HG03066 (cell line): ENCODE measurements at regions not wholly inside any gene's neighbourhood (a gene's known extent, or its start where the extent isn't known, plus 50 kb on each side); places are given as distances from the start of the nearest gene placed in this dataset.

Experiments
- ATAC-seq: cut with Tn5 transposase; IDR thresholded peaks from one replicate; pipeline ENCODE4 v1.9.1; 2021; ENCODE audit warnings: low read depth; ENCODE audit not compliant: unreplicated experiment

DNA sequence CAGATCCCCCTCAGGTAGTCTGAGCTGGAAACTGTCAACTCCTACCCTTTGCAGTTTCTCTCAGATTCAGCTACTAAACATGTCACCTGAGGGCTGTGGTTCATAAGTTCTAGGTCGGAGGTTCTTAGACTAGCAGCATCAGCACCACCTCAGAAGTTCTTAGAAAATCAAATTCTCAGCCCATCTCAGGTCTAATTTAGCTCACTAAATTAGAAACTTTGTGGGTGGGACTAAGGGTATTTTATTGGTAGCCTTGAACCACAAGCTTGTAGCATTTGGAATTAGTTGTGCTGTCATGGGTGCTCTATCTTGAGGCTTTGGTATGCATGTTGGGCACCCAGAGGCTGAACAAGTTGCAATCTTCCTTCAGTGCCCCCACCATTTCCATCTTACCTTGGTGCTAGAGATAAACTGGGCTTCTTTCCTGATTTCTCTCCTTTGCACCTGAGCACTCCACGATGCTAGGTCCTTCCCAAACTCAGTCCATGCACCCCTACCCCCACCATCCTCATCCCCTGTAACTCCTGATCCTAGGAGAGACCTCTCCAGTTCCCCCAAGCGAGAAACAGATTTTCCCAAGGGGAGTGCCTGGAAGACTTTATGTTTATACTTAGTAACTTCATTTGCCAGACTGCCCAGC lies 54.2 kb downstream of the S1PR1 start:
- no peak for ATAC-seq

DNA sequence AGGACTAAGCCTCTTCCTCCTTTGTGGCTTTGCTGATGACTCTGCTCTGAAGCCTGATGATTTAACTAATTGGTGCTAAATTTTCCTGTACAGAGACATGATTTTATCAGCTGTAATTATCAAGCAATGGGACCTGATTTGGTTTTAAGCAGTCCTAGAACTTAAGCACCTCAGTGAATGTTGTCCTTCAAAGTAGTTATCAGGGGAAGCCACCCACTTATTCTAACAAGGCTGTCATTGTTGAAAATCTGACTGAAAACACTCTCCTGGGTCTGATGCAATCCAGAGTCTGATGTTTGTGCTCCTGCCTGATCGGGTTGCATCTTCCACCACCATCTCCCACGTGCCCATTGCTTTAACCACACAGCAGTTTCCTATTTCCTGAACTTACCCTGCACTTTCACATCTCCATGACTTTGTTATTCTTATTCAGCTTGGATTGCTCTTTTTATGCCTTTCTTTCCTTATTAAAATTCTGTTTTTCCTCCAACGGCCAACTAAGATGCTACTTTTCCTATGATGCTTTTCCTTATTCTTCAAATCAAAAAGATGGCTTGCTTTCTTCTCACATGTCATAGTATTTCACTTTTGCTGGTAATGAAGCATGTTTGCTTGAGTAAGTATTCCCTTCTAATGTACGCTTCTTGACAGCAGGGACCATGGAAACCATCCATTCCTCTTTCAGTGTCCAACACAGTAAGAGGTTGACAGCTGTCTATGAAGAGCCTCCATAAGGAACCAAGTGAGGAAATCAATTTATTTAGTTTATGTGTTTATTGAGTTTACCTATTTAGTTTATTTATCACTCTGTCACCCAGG lies 55.0 kb downstream of the S1PR1 start:
- no peak for ATAC-seq

DNA sequence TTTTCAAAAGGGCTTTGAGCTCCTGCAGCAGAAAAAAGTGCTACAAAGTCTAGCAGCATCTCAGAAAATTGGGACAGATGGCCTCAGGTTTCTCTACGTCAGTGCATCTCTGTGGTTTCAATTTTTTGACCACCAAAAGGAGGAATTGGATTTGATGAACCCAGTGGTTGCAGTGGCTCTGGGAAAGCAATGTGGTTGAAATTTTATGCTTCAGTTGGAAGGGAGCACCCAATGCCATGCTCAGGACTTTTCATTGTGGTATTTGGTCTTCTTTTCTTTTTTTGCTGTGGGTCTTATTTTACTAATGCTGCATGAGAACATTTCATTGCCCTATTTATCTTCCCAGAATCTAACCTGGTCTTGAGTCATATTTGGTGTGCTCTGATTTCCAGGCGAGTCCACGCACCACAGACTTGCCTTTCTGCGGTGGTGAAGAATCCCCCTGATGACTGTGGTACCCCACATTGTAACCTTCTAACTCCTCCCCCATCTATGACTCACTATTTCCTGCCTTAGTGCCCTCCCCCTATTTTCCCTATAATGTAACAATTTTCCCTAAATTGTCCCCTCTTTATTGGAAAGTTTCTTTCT lies 56.7 kb downstream of the S1PR1 start:
- ATAC-seq, result peak; percentile 46

DNA sequence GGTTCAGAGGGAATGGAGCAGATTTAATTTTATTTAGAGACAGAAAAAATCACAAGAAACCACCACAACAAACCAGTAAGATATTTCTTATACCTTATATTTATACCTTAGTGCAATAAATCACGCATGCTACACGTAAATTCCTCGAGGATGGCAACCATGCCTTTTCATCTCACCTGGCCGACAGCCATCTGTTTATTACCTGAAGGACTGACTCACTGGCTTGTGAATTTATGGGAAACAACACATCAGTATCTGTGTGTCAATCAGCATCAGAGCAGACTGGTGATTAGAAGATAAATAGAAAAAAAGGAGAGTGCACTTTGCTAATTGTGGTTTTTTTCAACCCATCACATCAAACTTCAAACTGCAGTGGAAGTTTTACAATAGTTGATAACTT lies 58.4 kb downstream of the S1PR1 start:
- no peak for ATAC-seq

DNA sequence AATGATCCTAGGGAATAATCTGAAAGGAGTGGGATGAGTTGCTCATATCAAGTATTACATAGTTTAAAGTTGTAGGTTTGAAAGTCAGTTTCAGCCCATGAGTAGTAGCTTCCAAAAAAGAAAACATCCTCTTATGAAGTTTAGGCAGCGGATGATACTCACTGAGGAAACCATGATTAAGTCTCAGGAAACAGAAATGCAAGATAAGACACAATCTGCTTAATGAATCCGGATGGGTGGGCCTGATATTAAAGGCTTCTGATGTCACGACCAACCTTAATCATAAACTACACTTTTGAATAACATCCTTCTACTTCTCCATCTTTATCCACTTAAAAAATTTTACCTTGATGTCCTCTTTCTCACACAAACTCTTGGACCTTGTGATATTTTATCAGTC lies 61.8 kb downstream of the S1PR1 start:
- ATAC-seq, result no peak

DNA sequence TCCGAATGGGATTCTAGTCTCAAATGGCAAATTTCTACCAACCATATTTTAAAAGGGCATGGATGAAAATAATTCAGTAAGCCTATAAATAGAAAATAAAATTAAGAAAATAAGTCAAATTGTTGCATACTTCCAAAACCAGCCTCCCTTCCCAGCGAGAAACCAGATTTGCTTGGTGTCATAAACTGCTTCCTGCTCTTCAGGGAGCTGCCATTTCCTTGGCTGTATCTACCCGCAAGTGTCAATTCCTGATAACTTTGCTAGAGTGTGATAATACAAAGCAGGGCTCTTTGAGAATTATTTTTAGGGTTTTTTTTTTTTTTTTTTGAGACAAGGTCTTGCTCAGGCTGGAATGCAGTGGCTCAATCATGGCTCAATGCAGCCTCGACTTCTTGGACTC lies 62.3 kb downstream of the S1PR1 start:
- ATAC-seq, result no peak

DNA sequence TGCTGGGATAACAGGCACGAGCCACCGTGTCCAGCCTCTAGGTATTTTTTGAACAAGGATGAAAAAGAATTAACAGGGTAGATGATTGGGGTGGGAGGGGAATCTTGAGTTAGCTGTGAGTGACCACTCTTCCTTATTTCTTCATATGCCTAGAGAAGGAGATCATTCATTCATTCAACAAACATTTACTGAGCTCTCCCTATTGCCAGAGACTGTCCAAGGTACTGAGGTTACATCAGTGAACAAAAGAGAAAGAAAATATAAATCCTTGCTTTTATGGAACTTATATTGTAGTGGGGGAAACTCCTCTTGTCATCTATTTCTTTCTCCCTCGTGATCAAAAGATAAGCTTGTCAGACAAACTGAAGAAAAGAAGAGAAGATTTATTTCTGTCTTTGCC lies 62.9 kb downstream of the S1PR1 start:
- ATAC-seq, result no peak

DNA sequence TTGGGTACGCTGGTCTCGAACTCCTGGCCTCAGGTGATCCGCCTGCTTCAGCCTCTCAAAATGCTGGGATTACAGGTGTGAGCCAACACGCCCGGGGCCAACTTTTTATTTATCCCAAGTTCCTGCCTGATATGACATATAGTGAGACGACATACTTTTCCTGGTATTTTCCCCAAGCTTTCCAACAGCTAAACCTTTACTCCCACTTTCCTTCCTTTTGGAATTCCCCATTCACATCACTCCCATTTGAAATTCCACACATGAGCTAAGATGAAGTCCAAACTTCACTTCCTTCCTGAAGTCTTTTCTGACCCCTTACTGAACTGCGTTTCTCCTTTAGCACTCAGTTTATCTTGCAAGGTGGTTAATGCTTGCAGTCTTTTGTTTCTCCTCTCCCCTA lies 64.1 kb downstream of the S1PR1 start:
- no peak for ATAC-seq

DNA sequence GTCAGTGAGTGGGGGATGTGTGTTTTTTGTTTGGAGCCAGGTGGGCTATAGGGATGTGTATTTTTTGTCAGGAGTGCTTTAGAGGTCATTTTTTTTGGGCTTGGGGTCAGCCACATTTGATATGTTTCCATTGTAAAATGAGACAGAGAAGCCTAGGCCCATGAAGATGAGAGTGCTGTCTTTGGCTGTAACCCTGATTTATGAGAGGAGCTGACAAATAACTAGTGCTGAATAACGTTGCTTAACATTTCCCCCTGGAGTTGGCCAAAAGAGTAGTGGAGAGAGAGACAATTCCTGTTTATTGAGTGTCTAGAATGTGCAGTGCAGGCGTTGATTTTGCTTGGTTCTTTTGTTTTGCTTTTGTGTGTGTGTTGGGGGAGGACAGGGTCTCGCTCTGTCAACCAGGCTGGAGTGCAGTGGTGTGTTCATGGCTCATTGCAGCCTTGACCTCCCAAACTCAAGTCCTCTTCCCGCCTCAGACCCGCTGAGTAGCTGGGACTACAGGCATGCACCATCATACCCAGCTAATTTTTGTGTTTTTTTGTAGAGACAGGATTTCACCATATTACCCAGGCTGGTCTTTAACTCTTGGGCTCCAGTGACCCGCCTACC lies 64.7 kb downstream of the S1PR1 start:
- no peak for ATAC-seq

DNA sequence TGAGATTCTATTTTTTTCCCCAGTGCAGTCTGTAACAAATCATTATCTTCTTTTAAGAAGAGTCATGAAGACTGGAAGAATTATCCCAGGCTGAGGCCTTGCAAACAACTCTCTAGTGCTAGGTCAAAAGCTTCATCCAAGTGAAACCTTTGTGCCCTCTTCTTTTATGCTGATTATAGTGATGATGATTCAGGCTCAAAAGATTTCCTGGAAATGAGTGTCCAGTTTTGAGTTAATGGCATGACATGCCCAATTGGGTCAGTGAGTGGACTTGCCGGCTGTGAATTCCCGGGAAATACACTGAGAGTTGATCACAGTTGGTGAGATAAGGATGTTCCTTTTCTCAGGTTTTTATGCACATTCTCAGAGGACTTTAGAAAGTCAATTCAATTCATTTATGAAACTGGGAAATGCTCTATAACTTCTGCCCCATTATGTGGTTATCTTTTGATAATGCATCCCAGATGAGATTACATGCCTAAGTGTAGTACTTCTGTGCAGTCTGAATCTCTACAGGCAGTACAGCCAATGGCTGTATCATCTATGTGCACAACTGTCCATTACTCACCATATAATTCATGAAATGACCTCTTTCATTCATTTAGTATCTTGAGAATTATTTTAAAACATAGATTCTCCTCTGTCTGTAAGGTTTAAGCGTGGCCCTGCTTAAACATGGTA lies 66.2 kb downstream of the S1PR1 start:
- no peak for ATAC-seq

DNA sequence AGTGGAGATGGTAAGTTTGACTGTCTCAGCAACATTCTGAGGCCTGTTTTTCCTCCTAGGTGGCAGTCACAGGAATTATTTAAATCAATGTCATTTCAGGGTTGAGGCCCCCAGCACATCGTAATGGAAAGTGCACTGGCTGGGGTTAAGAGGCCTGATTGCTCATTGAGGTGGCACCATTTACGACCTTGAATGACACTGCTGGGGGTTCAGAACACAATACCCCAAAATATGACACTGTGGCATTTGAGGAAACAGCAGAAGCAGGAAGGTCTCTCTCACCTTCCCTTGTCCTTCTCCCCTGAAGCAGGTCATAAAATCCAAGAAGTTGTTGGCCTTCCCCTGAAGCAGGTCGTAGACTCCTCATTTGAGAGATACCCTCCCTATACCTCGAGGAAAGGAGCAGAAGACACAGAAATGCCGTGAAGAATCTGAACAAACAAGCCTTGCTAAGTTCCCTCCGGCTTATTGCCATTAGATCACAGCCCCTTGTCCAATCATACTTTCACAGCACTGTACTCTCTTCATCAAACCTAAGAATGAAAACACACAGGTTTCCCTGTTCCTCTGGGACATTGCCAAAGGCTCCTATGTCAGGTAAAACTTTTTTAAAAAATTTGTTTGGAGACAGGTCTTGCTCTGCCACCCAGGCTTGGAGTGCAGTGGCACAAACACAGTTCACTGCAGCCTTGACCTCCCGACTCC lies 71.3 kb downstream of the S1PR1 start:
- ATAC-seq, result no peak

DNA sequence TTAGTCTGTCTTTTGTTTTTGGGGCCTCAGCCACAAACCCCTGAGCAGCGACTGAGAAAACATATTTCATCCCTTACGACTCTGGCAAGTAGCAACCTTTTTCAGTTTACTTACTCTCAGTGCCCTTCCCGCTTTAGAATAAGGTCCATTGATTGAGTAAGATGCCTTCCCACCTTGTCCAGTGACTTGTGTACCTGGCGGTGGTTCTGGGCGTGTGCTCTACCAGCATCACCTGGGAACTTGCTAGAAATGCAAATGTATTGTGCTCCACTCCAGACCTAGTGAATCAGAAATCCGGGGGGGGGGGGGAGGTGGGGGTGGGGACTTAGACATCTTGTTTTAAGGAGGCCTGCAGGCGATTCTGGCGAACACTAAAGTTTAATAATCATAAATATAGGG lies 72.1 kb downstream of the S1PR1 start:
- ATAC-seq, result no peak

DNA sequence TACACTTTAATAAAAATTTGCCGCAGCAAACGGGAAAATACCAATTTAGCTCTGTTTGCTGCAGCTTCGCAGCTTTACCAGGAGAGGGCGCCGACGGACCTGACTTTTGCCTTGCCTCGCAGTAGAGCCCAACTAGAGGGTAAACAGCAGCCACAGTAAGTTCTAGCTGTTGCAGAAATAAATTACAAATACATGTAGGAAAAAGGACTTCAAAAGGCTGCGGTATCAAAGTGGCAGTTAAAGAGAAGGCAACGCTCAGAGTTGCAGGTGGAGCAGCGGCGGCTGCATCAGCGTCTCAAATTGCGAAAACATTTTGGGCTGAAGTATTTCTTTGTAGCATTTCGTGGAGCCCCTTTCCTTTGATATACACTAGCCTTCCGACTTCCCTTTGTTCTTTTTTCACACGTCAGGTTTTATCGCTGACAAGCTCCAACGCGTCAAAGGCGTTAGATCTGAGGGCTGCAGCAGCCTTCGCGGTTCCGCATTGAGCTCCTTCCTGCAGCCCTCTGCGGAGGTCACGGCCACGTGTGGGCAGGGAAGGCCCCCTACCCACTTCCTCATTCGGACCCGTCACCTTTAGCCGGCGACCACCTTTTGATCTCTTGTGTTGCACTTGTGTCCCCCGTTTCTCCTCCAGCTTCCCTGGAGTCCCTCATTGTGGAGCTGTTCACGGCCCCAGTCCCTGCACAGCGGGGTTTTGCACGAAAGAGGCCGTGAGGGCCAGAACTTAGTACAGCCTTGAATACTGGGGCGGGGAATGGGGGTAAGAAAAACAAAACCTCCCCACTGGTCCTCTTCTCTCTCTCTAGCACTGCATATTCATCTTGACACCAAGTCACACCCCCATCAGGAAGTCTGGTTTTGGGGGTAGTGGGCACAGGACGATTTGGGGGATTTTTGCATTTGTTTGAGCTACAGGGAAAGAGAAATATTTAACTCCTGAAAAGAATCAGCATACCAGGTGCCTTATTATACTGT lies 72.8 kb downstream of the S1PR1 start:
- ATAC-seq, result peak; percentile 49

DNA sequence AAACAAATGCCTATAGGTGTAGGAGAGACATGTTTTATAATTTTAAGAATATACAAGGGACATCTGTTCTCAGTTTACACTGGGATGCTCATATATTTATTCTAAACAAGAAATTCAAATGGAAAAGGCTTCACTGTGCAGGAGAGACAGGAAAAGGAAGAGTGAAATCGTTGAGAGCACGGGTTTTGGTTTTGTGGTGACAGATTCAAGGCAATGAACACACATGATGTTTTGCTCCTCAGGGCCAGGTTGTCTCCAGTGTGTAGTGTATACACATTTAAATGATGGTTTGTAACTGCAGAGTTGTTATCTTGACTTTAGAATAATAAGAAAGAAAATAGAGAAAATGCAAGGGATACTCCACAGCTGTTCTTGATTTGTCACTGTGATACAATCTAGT lies 73.7 kb downstream of the S1PR1 start:
- no peak for ATAC-seq

DNA sequence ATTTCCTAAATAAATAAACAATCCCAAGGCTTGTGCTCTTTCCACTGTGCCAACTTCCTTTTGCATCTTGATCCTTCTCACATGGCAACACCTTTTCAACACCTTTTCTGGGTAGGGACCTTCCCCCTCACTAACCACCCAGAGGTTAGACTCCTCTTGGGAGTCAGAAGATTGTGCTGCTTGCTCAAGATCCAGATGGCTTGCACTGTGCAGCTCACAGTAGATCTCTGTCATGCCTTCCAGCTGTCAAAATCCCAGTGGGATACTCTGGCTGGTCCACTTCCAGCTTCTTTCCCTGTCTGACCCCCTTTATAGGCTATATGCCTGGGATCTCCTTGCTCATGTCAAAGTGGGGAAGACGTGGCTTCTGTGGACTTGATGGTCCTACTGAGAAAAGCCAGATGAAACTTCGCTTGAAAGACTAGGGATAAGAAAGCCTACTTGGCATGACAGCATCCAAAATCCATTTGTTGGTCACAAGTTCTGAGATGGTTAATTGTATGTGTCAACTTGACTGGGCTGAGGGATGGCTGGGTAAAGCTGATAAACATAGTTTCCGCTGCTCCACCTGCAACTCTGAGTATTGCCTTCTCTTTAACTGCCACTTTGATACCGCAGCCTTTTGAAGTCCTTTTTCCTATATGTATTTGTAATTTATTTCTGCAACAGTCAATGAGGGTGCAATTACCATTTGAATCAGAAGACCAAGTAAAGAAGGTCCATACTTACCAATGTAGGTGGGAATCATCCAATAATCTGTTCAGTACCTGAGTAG lies 74.5 kb downstream of the S1PR1 start:
- ATAC-seq, result no peak

DNA sequence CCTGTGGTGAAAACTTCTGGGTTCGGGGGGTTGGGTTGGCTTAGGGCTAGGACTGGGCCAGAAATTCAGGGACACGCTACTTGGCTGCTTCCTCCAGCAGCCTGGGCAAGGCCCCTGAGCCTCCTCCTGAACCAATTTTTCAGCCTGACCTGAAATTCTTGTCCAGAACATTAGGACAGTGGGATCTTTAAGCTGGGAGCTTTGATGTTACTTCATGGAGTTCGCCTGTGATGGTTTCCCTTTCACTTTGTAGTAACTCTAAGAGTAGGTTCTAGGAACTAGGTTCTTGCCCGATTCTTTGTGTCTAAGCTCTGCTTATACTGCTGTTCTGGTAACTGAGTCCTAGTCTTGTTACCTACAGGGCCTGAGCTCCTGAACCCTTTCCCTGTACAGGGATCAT lies 75.3 kb downstream of the S1PR1 start:
- no peak for ATAC-seq

DNA sequence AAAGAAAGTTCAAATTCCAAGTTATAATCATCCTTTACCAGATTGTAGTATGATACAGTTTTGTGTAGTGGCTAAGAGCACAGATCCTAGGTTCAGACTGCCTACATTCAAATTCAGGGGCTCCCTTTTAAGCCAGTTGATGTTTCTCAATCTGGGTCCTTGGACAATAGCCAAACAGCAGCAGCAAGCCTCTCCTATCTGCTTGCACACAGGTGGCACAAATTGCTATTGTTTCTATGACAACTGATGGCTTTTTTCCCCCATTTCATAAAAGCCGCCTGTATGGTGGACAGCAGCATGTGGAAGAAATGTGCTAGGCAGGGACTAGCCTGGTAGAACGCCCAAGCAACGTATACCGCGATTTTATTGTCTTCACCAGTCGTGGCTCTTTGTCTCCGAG lies 76.5 kb downstream of the S1PR1 start:
- no peak for ATAC-seq

DNA sequence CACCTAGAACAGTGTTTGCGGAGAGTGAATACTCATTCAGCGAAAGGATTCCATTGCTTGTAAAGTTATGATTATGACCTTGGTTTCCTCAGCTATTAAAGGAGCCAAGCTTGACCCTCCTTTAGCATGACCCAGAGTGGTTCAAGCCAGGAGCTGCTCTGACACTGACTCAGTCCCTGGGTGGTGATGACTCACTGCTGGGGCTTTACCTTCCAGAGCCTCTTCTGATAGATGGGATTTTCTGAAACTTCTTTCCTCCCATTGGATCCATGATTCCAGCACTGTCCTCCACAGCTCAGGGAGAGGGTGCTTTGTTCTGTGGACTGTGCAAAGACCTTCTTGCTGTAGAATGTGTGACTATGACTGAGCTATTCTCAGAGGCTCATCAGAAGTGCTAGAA lies 77.4 kb downstream of the S1PR1 start:
- no peak for ATAC-seq

DNA sequence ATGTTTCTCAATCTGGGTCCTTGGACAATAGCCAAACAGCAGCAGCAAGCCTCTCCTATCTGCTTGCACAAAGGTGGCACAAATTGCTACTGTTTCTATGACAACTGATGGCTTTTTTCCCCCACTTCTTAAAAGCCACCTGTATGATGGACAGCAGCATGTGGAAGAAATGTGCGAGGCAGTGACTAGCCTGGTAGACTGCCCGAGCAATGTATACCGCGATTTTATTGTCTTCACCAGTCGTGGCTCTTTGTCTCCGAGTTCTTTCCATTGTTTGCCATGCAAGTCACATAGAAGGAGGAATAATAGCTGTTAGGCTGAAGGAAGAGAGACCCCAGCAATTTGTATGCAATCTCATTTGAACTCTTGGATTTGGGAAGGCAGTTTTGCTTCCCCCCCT lies 79.4 kb downstream of the S1PR1 start:
- no peak for ATAC-seq
